GM12878 (cell line): ENCODE measurements at regions not wholly inside any gene's neighbourhood (a gene's known extent, or its start where the extent isn't known, plus 50 kb on each side); places are given as distances from the start of the nearest gene placed in this dataset.

Source experiments
- CHD1 ChIP-seq: IDR thresholded peaks from 2 replicates; pipeline ENCODE4 v1.6.1; 2012; ENCODE audit warnings: low read depth, low read length, improper control_type of control experiment
- CTCF ChIP-seq, 3 experiments: IDR thresholded peaks in 2 of 3; conservative IDR thresholded peaks in 1 of 3; 2 replicates each; pipeline ENCODE4 v1.5.1; 2011; ENCODE audit warnings: low read depth in 3 of 3, low read length in 3 of 3, mild to moderate bottlenecking in 3 of 3, control low read depth in 2 of 3, moderate library complexity in 2 of 3, inconsistent platforms in 1 of 3, mixed read lengths in 1 of 3; ENCODE audit not compliant: control insufficient read depth in 2 of 3, insufficient read depth in 1 of 3; ENCODE audit errors: extremely low read depth in 1 of 3
- CUX1 ChIP-seq: IDR thresholded peaks from 2 replicates; pipeline ENCODE4 v1.6.1; 2012; ENCODE audit warnings: improper control_type of control experiment, low read depth, low read length; ENCODE audit not compliant: insufficient replicate concordance
- EED ChIP-seq: sonication (generic); IDR thresholded peaks from 2 replicates; pipeline ENCODE4 v1.6.1; 2016; ENCODE audit warnings: antibody characterized with exemption, low read depth
- EZH2 ChIP-seq: IDR thresholded peaks from 2 replicates; pipeline ENCODE4 v1.6.1; 2012; ENCODE audit warnings: low read depth, mild to moderate bottlenecking, control low read depth, inconsistent platforms, low read length, borderline replicate concordance; ENCODE audit not compliant: control insufficient read depth
- FOXM1 ChIP-seq: IDR thresholded peaks from 2 replicates; pipeline ENCODE4 v1.6.1; 2012; ENCODE audit warnings: low read depth, mild to moderate bottlenecking, inconsistent platforms, low read length, moderate library complexity
- MAX ChIP-seq: IDR thresholded peaks from 2 replicates; pipeline ENCODE4 v1.6.1; 2012; ENCODE audit warnings: low read depth, low read length, improper control_type of control experiment
- POLR2AphosphoS5 ChIP-seq: IDR thresholded peaks from 2 replicates; pipeline ENCODE4 v1.6.1; 2011; ENCODE audit warnings: mild to moderate bottlenecking, low read length, inconsistent platforms
- RAD51 ChIP-seq: fragments of 450-650 bp; IDR thresholded peaks from 2 replicates; pipeline ENCODE4 v1.6.1; 2016; ENCODE audit warnings: moderate library complexity, mild to moderate bottlenecking, inconsistent platforms
- RB1 ChIP-seq: fragments of 450-650 bp; formaldehyde crosslinking; IDR thresholded peaks from 2 replicates; pipeline ENCODE4 v1.6.1; 2017; ENCODE audit warnings: mild to moderate bottlenecking, borderline replicate concordance
- ZBTB11 ChIP-seq: fragments of 450-650 bp; formaldehyde crosslinking; IDR thresholded peaks from 2 replicates; pipeline ENCODE4 v1.5.0; 2022; ENCODE audit warnings: mild to moderate bottlenecking, missing genetic modification characterization

GRCh38 chr9:10928372-10928771, 315.6 kb upstream of the PTPRD start:
- TF ChIP-seq RB1: no peak
- no peak for TF ChIP-seq CUX1
- no peak for TF ChIP-seq EED
- TF ChIP-seq RAD51: no peak
- no peak for TF ChIP-seq MAX
- no peak for TF ChIP-seq POLR2AphosphoS5
- TF ChIP-seq CHD1: no peak
- TF ChIP-seq EZH2: no peak
- TF ChIP-seq FOXM1: no peak
- TF ChIP-seq CTCF (IDR thresholded peaks at IDR 0.05 in 2 of 3, conservative IDR thresholded peaks at IDR 0.05 in 1 of 3; ENCODE audit: control insufficient read depth in 2 of 3, extremely low read depth in 1 of 3, insufficient read depth in 1 of 3, low read depth in 3 of 3, low read length in 3 of 3): no peak
- TF ChIP-seq ZBTB11 (CRISPR knock-in tag): no peak
